ENCODE measurements at regions not wholly inside any gene's neighbourhood (a gene's known extent, or its start where the extent isn't known, plus 50 kb on each side); places are given as distances from the start of the nearest gene placed in this dataset.

DNA sequence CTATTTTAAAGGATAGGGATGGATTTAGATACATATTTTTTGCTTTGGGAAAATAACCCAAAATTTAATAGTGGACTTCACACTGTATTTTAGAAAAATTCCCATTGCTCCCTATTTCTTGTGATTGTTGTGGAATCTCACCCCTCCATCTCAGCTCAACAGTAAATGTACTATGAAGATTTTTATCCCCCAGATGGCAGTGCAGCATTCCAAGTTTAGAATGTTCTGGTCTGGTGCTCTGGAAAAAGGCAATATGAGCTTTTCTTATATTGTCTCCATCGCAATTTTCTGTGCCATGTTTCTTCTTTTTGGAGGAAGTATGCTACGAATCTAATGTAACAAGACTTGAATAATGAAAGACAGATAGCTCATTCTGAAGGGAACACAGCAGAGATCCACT, 471.7 kb upstream of the SYT1 start:
- TF ChIP-seq, protein P1, sequence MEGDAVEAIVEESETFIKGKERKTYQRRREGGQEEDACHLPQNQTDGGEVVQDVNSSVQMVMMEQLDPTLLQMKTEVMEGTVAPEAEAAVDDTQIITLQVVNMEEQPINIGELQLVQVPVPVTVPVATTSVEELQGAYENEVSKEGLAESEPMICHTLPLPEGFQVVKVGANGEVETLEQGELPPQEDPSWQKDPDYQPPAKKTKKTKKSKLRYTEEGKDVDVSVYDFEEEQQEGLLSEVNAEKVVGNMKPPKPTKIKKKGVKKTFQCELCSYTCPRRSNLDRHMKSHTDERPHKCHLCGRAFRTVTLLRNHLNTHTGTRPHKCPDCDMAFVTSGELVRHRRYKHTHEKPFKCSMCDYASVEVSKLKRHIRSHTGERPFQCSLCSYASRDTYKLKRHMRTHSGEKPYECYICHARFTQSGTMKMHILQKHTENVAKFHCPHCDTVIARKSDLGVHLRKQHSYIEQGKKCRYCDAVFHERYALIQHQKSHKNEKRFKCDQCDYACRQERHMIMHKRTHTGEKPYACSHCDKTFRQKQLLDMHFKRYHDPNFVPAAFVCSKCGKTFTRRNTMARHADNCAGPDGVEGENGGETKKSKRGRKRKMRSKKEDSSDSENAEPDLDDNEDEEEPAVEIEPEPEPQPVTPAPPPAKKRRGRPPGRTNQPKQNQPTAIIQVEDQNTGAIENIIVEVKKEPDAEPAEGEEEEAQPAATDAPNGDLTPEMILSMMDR (IDR thresholded peaks at IDR 0.05) = peak in 1 of 4 experiments; percentile 26
- TF ChIP-seq POLR2A (IDR thresholded peaks at IDR 0.05) = no peak

Measured in prostate gland (tissue), 2 donors.